ENCODE measurements at regions not wholly inside any gene's neighbourhood (a gene's known extent, or its start where the extent isn't known, plus 50 kb on each side); places are given as distances from the start of the nearest gene placed in this dataset.

GRCh38 chr4:184938871-184939270 lies 79.4 kb upstream of the HELT start:
- Histone ChIP-seq H3K27me3 (ENCODE audit: low read depth, low read length) (no peaks in the 10 kb centered on the region), H3K27ac (ENCODE audit: low read length) (no peak overlapping the region), H3K36me3 (replicated peaks; ENCODE audit: low read depth, low read length) (no peaks in the 10 kb centered on the region), H4K20me1 (ENCODE audit: insufficient read depth, low read length) (no peaks in the 10 kb centered on the region), H3K79me2 (ENCODE audit: low read length) (no peaks in the 10 kb centered on the region), H3K4me2 (ENCODE audit: low read length) (no peak overlapping the region), H3K9ac (ENCODE audit: low read length) (no peak overlapping the region), H2AFZ (ENCODE audit: low read depth, low read length) (no peak overlapping the region), H3K4me3 (ENCODE audit: low read length) (no peak overlapping the region), H3K9me3 (ENCODE audit: insufficient read depth, low read length) (no peaks in the 10 kb centered on the region), H3K4me1 (ENCODE audit: low read length) (no peaks in the 10 kb centered on the region)
- no peak for TF ChIP-seq EZH2phosphoT487 (IDR thresholded peaks at IDR 0.05; ENCODE audit: low read depth)
- TF ChIP-seq CTCF (IDR thresholded peaks at IDR 0.05; ENCODE audit: low read depth, low read length): no peak

GRCh38 chr4:184939978-184940377 lies 78.3 kb upstream of the HELT start:
- H3K4me2 ChIP-seq (ENCODE audit: low read length): no peak overlapping the region
- no peak for TF ChIP-seq CTCF (IDR thresholded peaks at IDR 0.05; ENCODE audit: low read depth, low read length)
- TF ChIP-seq EZH2phosphoT487 (IDR thresholded peaks at IDR 0.05; ENCODE audit: low read depth): no peak
- no peaks in the 10 kb centered on the region for H3K9me3 ChIP-seq (ENCODE audit: insufficient read depth, low read length)
- H3K27ac ChIP-seq (ENCODE audit: low read length): no peak overlapping the region
- no peaks in the 10 kb centered on the region for H3K79me2 ChIP-seq (ENCODE audit: low read length)
- H3K4me1 ChIP-seq (ENCODE audit: low read length): no peaks in the 10 kb centered on the region
- no peaks in the 10 kb centered on the region for H3K36me3 ChIP-seq (replicated peaks; ENCODE audit: low read depth, low read length)
- no peak overlapping the region for H2AFZ ChIP-seq (ENCODE audit: low read depth, low read length)
- H3K27me3 ChIP-seq (ENCODE audit: low read depth, low read length): no peaks in the 10 kb centered on the region
- H4K20me1 ChIP-seq (ENCODE audit: insufficient read depth, low read length): no peaks in the 10 kb centered on the region
- H3K4me3 ChIP-seq (ENCODE audit: low read length): no peak overlapping the region
- no peak overlapping the region for H3K9ac ChIP-seq (ENCODE audit: low read length)

GRCh38 chr4:184940500-184940899 lies 77.8 kb upstream of the HELT start:
- no peak overlapping the region for H3K4me3 ChIP-seq (ENCODE audit: low read length)
- no peaks in the 10 kb centered on the region for H3K9me3 ChIP-seq (ENCODE audit: insufficient read depth, low read length)
- TF ChIP-seq EZH2phosphoT487 (IDR thresholded peaks at IDR 0.05; ENCODE audit: low read depth): no peak
- TF ChIP-seq CTCF (IDR thresholded peaks at IDR 0.05; ENCODE audit: low read depth, low read length): no peak
- H3K4me2 ChIP-seq (ENCODE audit: low read length): no peak overlapping the region
- no peak overlapping the region for H3K9ac ChIP-seq (ENCODE audit: low read length)
- no peaks in the 10 kb centered on the region for H4K20me1 ChIP-seq (ENCODE audit: insufficient read depth, low read length)
- no peaks in the 10 kb centered on the region for H3K36me3 ChIP-seq (replicated peaks; ENCODE audit: low read depth, low read length)
- H3K4me1 ChIP-seq (ENCODE audit: low read length): no peaks in the 10 kb centered on the region
- no peak overlapping the region for H2AFZ ChIP-seq (ENCODE audit: low read depth, low read length)
- no peaks in the 10 kb centered on the region for H3K27me3 ChIP-seq (ENCODE audit: low read depth, low read length)
- no peak overlapping the region for H3K27ac ChIP-seq (ENCODE audit: low read length)
- H3K79me2 ChIP-seq (ENCODE audit: low read length): no peaks in the 10 kb centered on the region

- Histone ChIP-seq H3K27me3 (ENCODE audit: low read depth, low read length) (no peaks in the 10 kb centered on the region), H2AFZ (ENCODE audit: low read depth, low read length) (no peak overlapping the region), H3K36me3 (replicated peaks; ENCODE audit: low read depth, low read length) (no peaks in the 10 kb centered on the region), H3K9ac (ENCODE audit: low read length) (no peak overlapping the region), H3K4me2 (ENCODE audit: low read length) (no peak overlapping the region), H3K4me1 (ENCODE audit: low read length) (no peaks in the 10 kb centered on the region), H3K4me3 (ENCODE audit: low read length) (no peak overlapping the region), H3K27ac (ENCODE audit: low read length) (no peak overlapping the region), H3K79me2 (ENCODE audit: low read length) (no peaks in the 10 kb centered on the region), H3K9me3 (ENCODE audit: insufficient read depth, low read length) (no peaks in the 10 kb centered on the region), H4K20me1 (ENCODE audit: insufficient read depth, low read length) (no peaks in the 10 kb centered on the region)
- no peak for TF ChIP-seq EZH2phosphoT487 (IDR thresholded peaks at IDR 0.05; ENCODE audit: low read depth)
- TF ChIP-seq CTCF (IDR thresholded peaks at IDR 0.05; ENCODE audit: low read depth, low read length): no peak
These were observed 76.4 kb upstream of the HELT start for GRCh38 chr4:184941671-184942418.

Data from OCI-LY3 (cell line).